ENCODE measurements at regions not wholly inside any gene's neighbourhood (a gene's known extent, or its start where the extent isn't known, plus 50 kb on each side); places are given as distances from the start of the nearest gene placed in this dataset.

GRCh38 chr2:133787207-133787606, 218.9 kb upstream of the NCKAP5 start:
- Histone ChIP-seq H3K27me3 (ENCODE audit: control insufficient read depth in 2 of 2, insufficient read depth in 2 of 2, low read length in 2 of 2) (no peaks in the 10 kb centered on the region), H3K4me3 (ENCODE audit: low read length) (no peak overlapping the region), H3K27ac (ENCODE audit: low read depth, low read length) (no peak overlapping the region), H3K4me1 (ENCODE audit: control insufficient read depth in 2 of 2, insufficient read depth in 2 of 2, low read length in 2 of 2) (no peaks in the 10 kb centered on the region), H3K36me3 (ENCODE audit: control insufficient read depth in 2 of 3, insufficient read depth in 3 of 3, low read length in 3 of 3) (no peaks in the 10 kb centered on the region), H3K9me3 (ENCODE audit: control insufficient read depth in 2 of 3, low read length in 3 of 3) (no peaks in the 10 kb centered on the region)
- Mint-ChIP-seq H3K36me3 (peaks cover 0 to 6% (median 0%) of the 10 kb centered on the region in 5 donors), H3K27ac (no peak overlapping the region), H3K4me1 (no peaks in the 10 kb centered on the region), H3K4me3 (no peak overlapping the region), H3K27me3 (peaks cover 0 to 7% (median 5%) of the 10 kb centered on the region in 5 donors), H3K9me3 (peaks cover 0 to 11% (median 6%) of the 10 kb centered on the region in 11 donors)
- no peak for ATAC-seq
- no peak for DNase-seq
- intact Hi-C loops (cut with micrococcal nuclease): loop anchor here in 1 of 2 donors (10.0 kb wide), 1 partner anchor 1522 kb away; no protein-coding TSS in a partner anchor
- ChIA-PET POLR2A (no interaction called here), CTCF (no interaction called here)

- no peaks in the 10 kb centered on the region for H3K27me3 ChIP-seq (ENCODE audit: control insufficient read depth in 2 of 2, insufficient read depth in 2 of 2, low read length in 2 of 2)
- Mint-ChIP-seq H3K36me3 (peaks cover 0 to 6% (median 0%) of the 10 kb centered on the region in 5 donors), H3K4me3 (no peak overlapping the region), H3K27me3 (peaks cover 0 to 7% (median 5%) of the 10 kb centered on the region in 5 donors), H3K27ac (no peak overlapping the region), H3K9me3 (peaks cover 0 to 11% (median 6%) of the 10 kb centered on the region in 11 donors), H3K4me1 (no peaks in the 10 kb centered on the region)
- no peaks in the 10 kb centered on the region for H3K9me3 ChIP-seq (ENCODE audit: control insufficient read depth in 2 of 3, low read length in 3 of 3)
- ChIA-PET CTCF (no interaction called here), POLR2A (no interaction called here)
- H3K4me3 ChIP-seq (ENCODE audit: low read length): no peak overlapping the region
- no peak overlapping the region for H3K27ac ChIP-seq (ENCODE audit: low read depth, low read length)
- no peak for ATAC-seq
- H3K4me1 ChIP-seq (ENCODE audit: control insufficient read depth in 2 of 2, insufficient read depth in 2 of 2, low read length in 2 of 2): no peaks in the 10 kb centered on the region
- intact Hi-C loops (cut with micrococcal nuclease): loop anchor here in 1 of 2 donors (10.0 kb wide), 1 partner anchor 1523 kb away; no protein-coding TSS in a partner anchor
- DNase-seq: no peak
- no peaks in the 10 kb centered on the region for H3K36me3 ChIP-seq (ENCODE audit: control insufficient read depth in 2 of 3, insufficient read depth in 3 of 3, low read length in 3 of 3)
These were observed 219.4 kb upstream of the NCKAP5 start for GRCh38 chr2:133787651-133788050.

- no peaks in the 10 kb centered on the region for H3K27me3 ChIP-seq (ENCODE audit: control insufficient read depth in 2 of 2, insufficient read depth in 2 of 2, low read length in 2 of 2)
- H3K27ac Mint-ChIP-seq: no peak overlapping the region
- intact Hi-C loops (cut with micrococcal nuclease): loop anchor here in 1 of 2 donors (10.0 kb wide), 1 partner anchor 1524 kb away; no protein-coding TSS in a partner anchor
- no peak for DNase-seq
- no peaks in the 10 kb centered on the region for H3K4me1 ChIP-seq (ENCODE audit: control insufficient read depth in 2 of 2, insufficient read depth in 2 of 2, low read length in 2 of 2)
- no peaks in the 10 kb centered on the region for H3K4me1 Mint-ChIP-seq
- no peaks in the 10 kb centered on the region for H3K36me3 ChIP-seq (ENCODE audit: control insufficient read depth in 2 of 3, insufficient read depth in 3 of 3, low read length in 3 of 3)
- no peak overlapping the region for H3K4me3 ChIP-seq (ENCODE audit: low read length)
- CTCF ChIA-PET: no interaction called here
- ATAC-seq: no peak
- H3K9me3 ChIP-seq (ENCODE audit: control insufficient read depth in 2 of 3, low read length in 3 of 3): peaks cover 0 to 2% (median 0%) of the 10 kb centered on the region in 3 experiments
- H3K36me3 Mint-ChIP-seq: peaks cover 0 to 6% (median 0%) of the 10 kb centered on the region in 5 donors
- peaks cover 0 to 16% (median 6%) of the 10 kb centered on the region in 11 donors for H3K9me3 Mint-ChIP-seq
- no peak overlapping the region for H3K4me3 Mint-ChIP-seq
- H3K27ac ChIP-seq (ENCODE audit: low read depth, low read length): no peak overlapping the region
- POLR2A ChIA-PET: no interaction called here
- peaks cover 0 to 7% (median 5%) of the 10 kb centered on the region in 5 donors for H3K27me3 Mint-ChIP-seq
These were observed 220.1 kb upstream of the NCKAP5 start for GRCh38 chr2:133788386-133788785.

- H3K4me1 ChIP-seq (ENCODE audit: control insufficient read depth in 2 of 2, insufficient read depth in 2 of 2, low read length in 2 of 2): no peaks in the 10 kb centered on the region
- Mint-ChIP-seq H3K9me3 (peaks cover 0 to 30% (median 15%) of the 10 kb centered on the region in 11 donors), H3K4me3 (no peak overlapping the region), H3K4me1 (no peaks in the 10 kb centered on the region), H3K36me3 (peaks cover 0 to 6% (median 0%) of the 10 kb centered on the region in 5 donors), H3K27me3 (peaks cover 0 to 7% (median 5%) of the 10 kb centered on the region in 5 donors), H3K27ac (no peak overlapping the region)
- H3K27me3 ChIP-seq (ENCODE audit: control insufficient read depth in 2 of 2, insufficient read depth in 2 of 2, low read length in 2 of 2): no peaks in the 10 kb centered on the region
- no peak overlapping the region for H3K27ac ChIP-seq (ENCODE audit: low read depth, low read length)
- H3K9me3 ChIP-seq (ENCODE audit: control insufficient read depth in 2 of 3, low read length in 3 of 3): peaks cover 0 to 4% (median 0%) of the 10 kb centered on the region in 3 experiments
- POLR2A ChIA-PET: no interaction called here
- DNase-seq (no peak), ATAC-seq (no peak)
- no peaks in the 10 kb centered on the region for H3K36me3 ChIP-seq (ENCODE audit: control insufficient read depth in 2 of 3, insufficient read depth in 3 of 3, low read length in 3 of 3)
- CTCF ChIA-PET: no interaction called here
- no peak overlapping the region for H3K4me3 ChIP-seq (ENCODE audit: low read length)
- intact Hi-C loops (cut with micrococcal nuclease): loop anchor here in 1 of 2 donors (10.0 kb wide), 1 partner anchor 1525 kb away; no protein-coding TSS in a partner anchor
These were observed 221.5 kb upstream of the NCKAP5 start for GRCh38 chr2:133789743-133790142.

- Mint-ChIP-seq H3K9me3 (peaks cover 0 to 40% (median 14%) of the 10 kb centered on the region in 11 donors), H3K27me3 (peaks cover 0 to 7% (median 5%) of the 10 kb centered on the region in 5 donors), H3K4me3 (no peak overlapping the region), H3K4me1 (no peaks in the 10 kb centered on the region), H3K36me3 (peaks cover 0 to 6% (median 0%) of the 10 kb centered on the region in 5 donors), H3K27ac (no peak overlapping the region)
- Histone ChIP-seq H3K27ac (ENCODE audit: low read depth, low read length) (no peak overlapping the region), H3K9me3 (ENCODE audit: control insufficient read depth in 2 of 3, low read length in 3 of 3) (peaks cover 0 to 4% (median 0%) of the 10 kb centered on the region in 3 experiments), H3K36me3 (ENCODE audit: control insufficient read depth in 2 of 3, insufficient read depth in 3 of 3, low read length in 3 of 3) (no peaks in the 10 kb centered on the region), H3K27me3 (ENCODE audit: control insufficient read depth in 2 of 2, insufficient read depth in 2 of 2, low read length in 2 of 2) (no peaks in the 10 kb centered on the region), H3K4me1 (ENCODE audit: control insufficient read depth in 2 of 2, insufficient read depth in 2 of 2, low read length in 2 of 2) (no peaks in the 10 kb centered on the region), H3K4me3 (ENCODE audit: low read length) (no peak overlapping the region)
- DNase-seq: no peak
- intact Hi-C loops (cut with micrococcal nuclease): no loop called here
- ChIA-PET CTCF (no interaction called here), POLR2A (no interaction called here)
- ATAC-seq: no peak
These were observed 222.4 kb upstream of the NCKAP5 start for GRCh38 chr2:133790711-133791110.

GRCh38 chr2:133791191-133791590, 222.9 kb upstream of the NCKAP5 start:
- POLR2A ChIA-PET: no interaction called here
- Mint-ChIP-seq H3K27ac (no peak overlapping the region), H3K4me3 (no peak overlapping the region), H3K9me3 (peaks cover 0 to 44% (median 14%) of the 10 kb centered on the region in 11 donors), H3K36me3 (peaks cover 0 to 6% (median 0%) of the 10 kb centered on the region in 5 donors), H3K27me3 (peaks cover 0 to 7% (median 5%) of the 10 kb centered on the region in 5 donors), H3K4me1 (no peaks in the 10 kb centered on the region)
- Histone ChIP-seq H3K4me3 (ENCODE audit: low read length) (no peak overlapping the region), H3K27me3 (ENCODE audit: control insufficient read depth in 2 of 2, insufficient read depth in 2 of 2, low read length in 2 of 2) (no peaks in the 10 kb centered on the region), H3K27ac (ENCODE audit: low read depth, low read length) (no peak overlapping the region), H3K36me3 (ENCODE audit: control insufficient read depth in 2 of 3, insufficient read depth in 3 of 3, low read length in 3 of 3) (no peaks in the 10 kb centered on the region), H3K4me1 (ENCODE audit: control insufficient read depth in 2 of 2, insufficient read depth in 2 of 2, low read length in 2 of 2) (no peaks in the 10 kb centered on the region), H3K9me3 (ENCODE audit: control insufficient read depth in 2 of 3, low read length in 3 of 3) (peaks cover 0 to 4% (median 0%) of the 10 kb centered on the region in 3 experiments)
- CTCF ChIA-PET: no interaction called here
- intact Hi-C loops (cut with micrococcal nuclease): no loop called here
- DNase-seq (no peak), ATAC-seq (no peak)

- peaks cover 0 to 6% (median 0%) of the 10 kb centered on the region in 5 donors for H3K36me3 Mint-ChIP-seq
- intact Hi-C loops (cut with micrococcal nuclease): no loop called here
- POLR2A ChIA-PET: no interaction called here
These were observed 224.0 kb upstream of the NCKAP5 start for GRCh38 chr2:133792223-133792622.

More at GRCh38 chr2:133792223-133792622, 224.0 kb upstream of the NCKAP5 start:
- CTCF ChIA-PET: no interaction called here
- Mint-ChIP-seq H3K4me3 (no peak overlapping the region), H3K4me1 (no peaks in the 10 kb centered on the region), H3K9me3 (peaks cover 0 to 47% (median 14%) of the 10 kb centered on the region in 11 donors), H3K27me3 (peaks cover 0 to 7% (median 5%) of the 10 kb centered on the region in 5 donors), H3K27ac (no peak overlapping the region)
- DNase-seq (no peak), ATAC-seq (no peak)
- Histone ChIP-seq H3K9me3 (ENCODE audit: control insufficient read depth in 2 of 3, low read length in 3 of 3) (peaks cover 0 to 4% (median 0%) of the 10 kb centered on the region in 3 experiments), H3K4me1 (ENCODE audit: control insufficient read depth in 2 of 2, insufficient read depth in 2 of 2, low read length in 2 of 2) (no peaks in the 10 kb centered on the region), H3K27ac (ENCODE audit: low read depth, low read length) (no peak overlapping the region), H3K36me3 (ENCODE audit: control insufficient read depth in 2 of 3, insufficient read depth in 3 of 3, low read length in 3 of 3) (no peaks in the 10 kb centered on the region), H3K4me3 (ENCODE audit: low read length) (no peak overlapping the region), H3K27me3 (ENCODE audit: control insufficient read depth in 2 of 2, insufficient read depth in 2 of 2, low read length in 2 of 2) (no peaks in the 10 kb centered on the region)
